Right ventricle myocardium inferior (tissue), 1 donor: ENCODE measurements at regions not wholly inside any gene's neighbourhood (a gene's known extent, or its start where the extent isn't known, plus 50 kb on each side); places are given as distances from the start of the nearest gene placed in this dataset.

Experiments used
- ATAC-seq: fragments of 200-7000 bp; cut with Tn5 transposase; one replicate; pipeline ENCODE4 v1.9.1; 2020; ENCODE audit warnings: mild to moderate bottlenecking, moderate library complexity
- DNase-seq: peaks from one replicate; pipeline ENCODE4 v3.0.0; 2021; ENCODE audit errors: missing footprints
- intact Hi-C: fragments of 100-400 bp; cut with DNase I; formaldehyde crosslinking; loops from one replicate; pipeline ENCODE4 v1.11.0; 2022
- donor health status: DM: no; HTN: yes; CAD: no; lungs with severe emphysema.

DNA sequence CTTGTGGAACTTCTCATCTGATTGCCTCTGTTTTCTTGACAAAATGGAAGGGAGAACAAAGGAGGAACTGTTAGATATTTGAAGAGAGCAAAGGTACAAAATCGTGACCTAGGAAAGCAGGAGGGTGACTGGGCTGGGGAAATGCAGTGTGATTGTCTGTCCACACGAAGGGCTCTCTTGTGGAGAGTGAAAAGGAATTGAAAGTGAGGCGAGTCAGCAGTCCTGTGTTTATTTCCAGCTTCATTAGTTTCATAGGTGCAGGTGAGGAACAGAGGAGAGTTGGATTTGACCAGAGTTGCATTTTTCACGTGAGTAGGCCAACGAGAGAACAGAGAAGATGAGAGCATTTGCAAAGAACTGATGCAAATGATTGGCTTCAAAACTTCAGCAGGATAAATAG, 336.4 kb upstream of the SATB1 start:
- intact Hi-C loops, result no loop called here
- ATAC-seq (no peak), DNase-seq (no peak)

- DNase-seq (no peak), ATAC-seq (no peak)
- intact Hi-C loops, result no loop called here
These were observed 333.0 kb upstream of the SATB1 start for GRCh38 chr3:18758047-18758704.

DNA sequence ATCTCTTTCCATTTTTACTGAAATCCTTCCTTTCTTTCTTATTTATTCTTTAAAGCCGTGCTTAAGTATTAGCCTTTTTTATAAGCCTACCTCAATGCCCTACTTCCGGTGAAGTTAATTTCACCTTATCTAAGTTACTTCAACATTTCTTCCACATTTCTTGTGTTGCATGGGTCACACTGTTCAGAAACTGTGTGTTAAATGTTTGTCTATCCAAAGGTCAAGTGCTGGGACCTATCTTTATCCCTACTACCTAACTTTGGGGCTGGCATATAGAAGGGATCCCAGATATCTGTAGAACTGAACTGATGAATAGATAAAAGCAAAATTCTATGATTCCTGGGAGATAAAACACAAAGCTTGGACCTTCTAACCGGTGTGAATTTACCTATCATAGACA, 332.3 kb upstream of the SATB1 start:
- intact Hi-C loops, result no loop called here
- ATAC-seq, result no peak
- no peak for DNase-seq

DNA sequence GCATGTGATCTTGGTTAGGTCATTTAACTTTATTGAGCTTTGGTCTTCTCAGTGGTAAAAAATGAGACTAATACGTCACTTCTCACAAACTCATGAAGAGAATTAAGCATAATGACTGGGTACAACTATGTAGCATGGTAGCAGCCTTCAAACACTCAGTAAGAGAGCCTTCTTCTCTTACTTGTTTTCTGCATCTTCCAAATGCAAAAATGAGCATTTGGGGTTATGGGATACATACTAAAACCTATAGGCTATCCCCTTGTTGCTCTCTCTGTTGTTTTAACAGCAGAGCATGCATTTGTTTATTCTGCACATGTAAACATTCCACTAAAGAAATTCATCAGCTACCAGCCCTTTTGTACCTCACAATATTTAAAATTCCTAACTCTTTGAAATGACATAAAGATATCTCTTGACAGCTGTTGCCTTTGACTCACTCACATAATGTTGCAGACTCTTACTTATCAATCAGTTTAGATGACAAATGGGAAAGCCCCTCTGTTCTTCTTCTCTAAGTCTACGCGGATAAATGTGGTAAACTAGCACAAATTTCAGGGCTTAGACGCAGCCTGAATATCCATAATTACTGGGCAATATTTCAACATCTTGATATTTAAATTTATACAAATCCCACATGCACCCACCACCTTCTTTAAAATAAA, 327.3 kb upstream of the SATB1 start:
- no peak for DNase-seq
- no peak for ATAC-seq
- intact Hi-C loops, result no loop called here

GRCh38 chr3:18751514-18751913, 326.4 kb upstream of the SATB1 start:
- intact Hi-C loops, result no loop called here
- ATAC-seq (no peak), DNase-seq (no peak)

DNA sequence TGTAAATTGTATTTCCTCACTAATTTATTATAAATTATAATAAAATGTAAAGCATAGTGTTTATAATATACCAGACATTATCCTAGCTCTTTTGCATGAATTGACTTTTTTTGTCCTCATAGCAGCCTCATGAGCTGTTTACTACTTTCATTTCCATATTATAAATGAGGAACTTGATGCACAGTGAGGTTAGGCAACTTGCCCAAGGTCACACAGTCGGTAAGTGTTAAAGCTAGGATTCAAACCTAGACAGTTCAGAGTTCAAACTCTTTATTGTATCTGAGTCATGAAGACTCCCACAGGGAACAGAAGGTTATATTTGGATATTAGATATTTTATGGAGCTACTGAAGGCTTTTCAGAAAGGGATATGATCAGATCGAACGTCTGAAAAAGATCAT, 322.2 kb upstream of the SATB1 start:
- intact Hi-C loops, result no loop called here
- no peak for DNase-seq
- no peak for ATAC-seq

DNA sequence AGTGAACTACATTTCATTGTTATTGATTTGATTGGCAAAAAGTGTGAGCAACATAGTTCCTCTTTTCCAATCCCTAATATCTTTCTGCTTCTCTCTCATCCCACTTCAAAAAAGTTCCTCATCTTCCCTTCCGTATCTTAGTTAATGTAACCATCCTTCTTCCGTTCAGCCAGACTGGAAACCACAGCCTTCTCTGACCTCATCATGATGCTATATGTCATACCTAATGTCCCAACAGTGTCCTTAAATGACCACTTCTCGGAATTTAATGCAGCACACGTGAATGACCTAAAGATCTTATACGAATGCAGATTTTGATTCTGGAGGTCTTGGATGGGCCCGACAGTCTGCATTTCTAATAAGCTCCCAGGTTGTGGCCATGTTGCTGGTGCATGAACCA, 320.3 kb upstream of the SATB1 start:
- DNase-seq, result no peak
- intact Hi-C loops, result no loop called here
- ATAC-seq, result no peak

- ATAC-seq, result no peak
- DNase-seq, result no peak
- intact Hi-C loops, result no loop called here
These were observed 319.3 kb upstream of the SATB1 start for GRCh38 chr3:18744472-18744871.

GRCh38 chr3:18743761-18744160, 318.6 kb upstream of the SATB1 start:
- DNase-seq, result no peak
- intact Hi-C loops, result no loop called here
- ATAC-seq, result no peak

DNA sequence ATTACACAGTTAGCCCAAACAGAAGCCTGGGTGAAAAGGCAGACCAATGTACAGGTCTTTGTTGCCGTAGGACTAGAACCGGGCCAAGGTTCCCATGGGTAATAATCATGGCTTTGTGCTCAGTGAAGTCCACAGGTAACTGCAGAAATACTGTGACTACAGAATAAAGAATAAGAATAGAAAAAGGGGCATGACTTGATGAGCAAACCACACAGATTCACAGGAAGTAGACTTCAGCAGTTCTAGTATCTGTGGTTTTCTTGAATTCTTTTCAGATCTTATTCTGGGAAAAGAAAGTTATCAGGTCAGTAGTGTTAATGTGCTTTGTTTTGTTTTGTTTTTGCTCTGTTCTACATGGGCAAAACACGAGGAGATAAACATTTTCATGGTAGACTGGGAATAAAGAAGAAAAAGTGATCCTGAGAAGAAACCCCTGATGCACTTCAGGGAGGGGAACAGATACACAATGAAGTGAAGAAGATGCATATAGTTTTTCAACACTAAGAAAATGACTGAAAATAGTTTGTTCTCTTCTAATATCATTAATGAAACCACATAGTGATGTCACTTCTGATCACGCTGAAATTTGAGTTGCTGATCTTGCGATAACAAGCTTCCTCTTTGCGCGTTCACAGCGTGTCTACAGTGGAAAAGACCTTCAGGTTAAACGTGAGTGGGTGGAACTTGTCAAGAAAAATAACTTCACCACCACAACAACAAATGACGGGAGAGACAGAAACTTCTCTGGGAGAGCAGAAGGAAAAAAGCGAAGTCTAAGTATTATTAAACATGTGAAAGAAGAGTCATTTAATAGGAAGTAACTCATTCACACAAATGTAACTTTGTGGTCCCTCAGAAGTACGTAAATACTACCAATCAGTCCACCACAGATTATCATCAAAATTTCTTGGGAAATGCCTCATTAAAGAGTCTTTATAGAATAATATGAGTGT, 315.8 kb upstream of the SATB1 start:
- no peak for ATAC-seq
- no peak for DNase-seq
- intact Hi-C loops, result no loop called here

DNA sequence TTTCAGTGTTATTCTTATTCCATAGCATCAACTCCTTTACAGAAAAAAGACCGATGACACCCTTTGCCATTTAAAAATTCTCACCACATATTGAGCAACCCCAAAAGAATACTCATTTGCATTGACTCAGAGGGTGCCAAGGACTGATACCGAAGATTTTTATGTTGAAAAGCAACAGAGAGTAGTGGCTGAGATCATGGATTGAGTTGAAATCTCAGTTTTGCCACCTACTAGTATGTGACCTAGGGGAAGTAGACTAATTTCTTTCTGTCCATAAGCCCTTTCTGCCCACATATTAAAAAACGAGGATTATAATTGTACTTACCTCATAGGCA, 313.9 kb upstream of the SATB1 start:
- ATAC-seq, result no peak
- intact Hi-C loops, result no loop called here
- DNase-seq, result no peak

- no peak for DNase-seq
- ATAC-seq, result no peak
- intact Hi-C loops, result no loop called here
These were observed 313.4 kb upstream of the SATB1 start for GRCh38 chr3:18738393-18739098.

DNA sequence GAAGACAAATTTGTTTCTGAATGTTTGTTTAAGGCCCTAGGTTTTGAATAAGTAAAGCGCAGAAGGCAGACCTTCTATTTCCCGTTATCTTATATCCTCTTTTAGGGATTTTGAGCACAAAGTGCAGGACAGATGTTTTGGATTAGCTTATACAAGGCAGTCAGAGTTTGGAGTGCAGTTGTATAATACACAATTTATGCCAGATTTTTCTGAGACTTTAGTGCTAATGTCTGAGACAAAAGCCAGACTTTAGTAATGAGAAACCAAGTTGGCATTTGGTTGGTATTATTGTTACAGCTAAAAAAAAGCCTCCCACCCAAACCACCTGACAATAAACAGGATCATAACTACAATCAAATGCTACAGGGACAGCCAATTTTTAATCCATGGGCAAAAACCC, 309.9 kb upstream of the SATB1 start:
- no peak for DNase-seq
- intact Hi-C loops, result no loop called here
- no peak for ATAC-seq

GRCh38 chr3:18734309-18734708, 309.2 kb upstream of the SATB1 start:
- DNase-seq (no peak), ATAC-seq (no peak)
- intact Hi-C loops, result no loop called here

GRCh38 chr3:18732474-18732873, 307.3 kb upstream of the SATB1 start:
- intact Hi-C loops, result no loop called here
- no peak for DNase-seq
- no peak for ATAC-seq

GRCh38 chr3:18730491-18730890, 305.4 kb upstream of the SATB1 start:
- intact Hi-C loops, result no loop called here
- no peak for ATAC-seq
- no peak for DNase-seq

- no peak for ATAC-seq
- intact Hi-C loops, result no loop called here
- no peak for DNase-seq
These were observed 304.5 kb upstream of the SATB1 start for GRCh38 chr3:18729671-18730070.

DNA sequence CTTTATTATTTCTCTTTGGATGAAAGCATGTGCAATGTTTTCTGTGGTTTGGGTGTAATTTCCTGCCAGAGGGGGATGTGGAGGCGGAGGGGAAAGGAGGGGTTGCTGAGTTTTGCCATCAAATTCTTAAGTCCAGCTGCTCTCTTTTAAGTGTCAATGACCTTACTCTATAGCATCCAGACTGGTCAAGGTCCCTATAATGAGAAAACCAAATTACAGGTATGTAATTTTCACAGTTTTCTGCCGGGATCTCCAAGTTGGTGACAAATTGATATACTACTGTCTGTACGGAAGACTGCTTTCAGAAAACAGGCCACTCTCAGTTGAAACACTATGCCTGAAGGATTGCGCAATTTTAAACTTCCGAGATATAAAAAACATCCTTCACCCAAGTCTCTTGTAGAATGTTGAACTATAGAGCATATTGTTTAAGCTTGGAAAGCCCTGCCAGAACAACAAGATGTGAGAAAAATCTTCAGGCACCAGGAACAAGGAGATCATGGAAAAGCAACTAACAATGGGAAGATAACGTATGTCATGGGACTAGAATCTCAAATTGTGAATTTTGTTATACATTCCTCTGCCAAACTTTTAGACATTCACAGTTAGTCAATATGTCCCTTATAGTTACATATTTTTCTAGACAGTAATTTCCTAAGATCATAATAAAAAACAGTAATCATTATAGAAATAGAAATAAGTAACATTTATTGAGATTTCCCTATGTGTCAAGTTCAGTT, 300.7 kb upstream of the SATB1 start:
- ATAC-seq (peak; percentile 63), DNase-seq (no peak)
- intact Hi-C loops, result no loop called here

- DNase-seq, result no peak
- ATAC-seq, result no peak
- intact Hi-C loops, result no loop called here
These were observed 299.3 kb upstream of the SATB1 start for GRCh38 chr3:18724456-18724855.
